GM23248 (cell line): ENCODE measurements at regions not wholly inside any gene's neighbourhood (a gene's known extent, or its start where the extent isn't known, plus 50 kb on each side); places are given as distances from the start of the nearest gene placed in this dataset.

ENCODE experiments used
- DNase-seq: peaks from one replicate; pipeline ENCODE4 v3.0.0-alpha.2; 2015
- H2AFZ ChIP-seq: fragments of 200-600 bp; sonication (generic); 2 replicates; pipeline ENCODE4 v1.6.1; 2016; ENCODE audit warnings: antibody characterized with exemption
- H3F3A ChIP-seq: fragments of 200-600 bp; sonication (generic); 2 replicates; pipeline ENCODE4 v1.6.1; 2016; ENCODE audit warnings: mild to moderate bottlenecking, antibody characterized with exemption, mixed run types; ENCODE audit not compliant: insufficient read depth
- H3K27ac ChIP-seq: fragments of 200-600 bp; sonication (generic); 2 replicates; pipeline ENCODE4 v1.5.1; 2016; ENCODE audit warnings: mild to moderate bottlenecking
- H3K27me3 ChIP-seq: fragments of 200-600 bp; sonication (generic); replicated peaks from 2 replicates; pipeline ENCODE4 v1.6.1; 2016; ENCODE audit warnings: mild to moderate bottlenecking; ENCODE audit not compliant: insufficient read depth
- H3K36me3 ChIP-seq: fragments of 200-600 bp; sonication (generic); 2 replicates; pipeline ENCODE4 v1.6.1; 2016; ENCODE audit warnings: low read depth, mild to moderate bottlenecking
- H3K4me1 ChIP-seq: fragments of 200-600 bp; sonication (generic); 2 replicates; pipeline ENCODE4 v1.6.1; 2016; ENCODE audit warnings: mild to moderate bottlenecking; ENCODE audit not compliant: insufficient read depth
- H3K4me2 ChIP-seq: fragments of 200-600 bp; sonication (generic); one replicate; pipeline ENCODE4 v1.6.1; 2016; ENCODE audit warnings: mild to moderate bottlenecking; ENCODE audit not compliant: unreplicated experiment
- H3K4me3 ChIP-seq: fragments of 200-600 bp; sonication (generic); 2 replicates; pipeline ENCODE4 v1.5.1; 2016; ENCODE audit warnings: mild to moderate bottlenecking
- H3K79me2 ChIP-seq: fragments of 200-600 bp; sonication (generic); 2 replicates; pipeline ENCODE4 v1.6.1; 2016; ENCODE audit warnings: mild to moderate bottlenecking; ENCODE audit not compliant: insufficient read depth
- H3K9ac ChIP-seq: fragments of 200-600 bp; sonication (generic); 2 replicates; pipeline ENCODE4 v1.6.1; 2016; ENCODE audit warnings: mild to moderate bottlenecking
- H3K9me2 ChIP-seq: fragments of 200-600 bp; sonication (generic); 2 replicates; pipeline ENCODE4 v1.6.1; 2016; ENCODE audit warnings: mixed run types, mild to moderate bottlenecking, moderate library complexity; ENCODE audit not compliant: insufficient read depth
- H3K9me3 ChIP-seq: fragments of 200-600 bp; sonication (generic); one replicate; pipeline ENCODE4 v1.6.1; 2017; ENCODE audit warnings: low read depth
- H4K20me1 ChIP-seq: fragments of 200-600 bp; sonication (generic); 2 replicates; pipeline ENCODE4 v1.6.0; 2016; ENCODE audit not compliant: insufficient read depth
- EZH2 ChIP-seq: fragments of 200-600 bp; sonication (generic); IDR thresholded peaks from 2 replicates; pipeline ENCODE4 v1.6.1; 2018; ENCODE audit warnings: antibody characterized with exemption, mild to moderate bottlenecking; ENCODE audit not compliant: insufficient read depth, poor library complexity, severe bottlenecking
- EZH2phosphoT487 ChIP-seq: fragments of 200-600 bp; sonication (generic); IDR thresholded peaks from 2 replicates; pipeline ENCODE4 v1.6.1; 2018; ENCODE audit warnings: antibody characterized with exemption, moderate library complexity, mild to moderate bottlenecking, low read depth; ENCODE audit not compliant: insufficient read depth
- WGBS, 2 experiments: methylation state at CpG; one replicate each; pipeline ENCODE4 v1.1.6; 2015 to 2017; ENCODE audit warnings: low lambda C conversion rate in 2 of 2, low coverage in 1 of 2; ENCODE audit errors: missing lambda C conversion rate in 2 of 2; 5-methylcytosine and 5-hydroxymethylcytosine counted together
- in situ Hi-C: fragments of 300-500 bp; cut with MboI; formaldehyde crosslinking; loops from 2 replicates; pipeline ENCODE4 v1.15.0; 2020

- 26 to 68% methylated on average over 1 of the region's 1 CpG for WGBS, 2 experiments
- H2AFZ ChIP-seq: no peak overlapping the region
Measured at GRCh38 chr18:30698571-30698970, 344.0 kb downstream of the DSC3 start.

GRCh38 chr18:30696201-30696600 lies 346.3 kb downstream of the DSC3 start:
- Histone ChIP-seq H3K27ac (no peak overlapping the region), H3F3A (no peaks in the 10 kb centered on the region), H3K9me2 (no peaks in the 10 kb centered on the region), H3K36me3 (no peaks in the 10 kb centered on the region), H3K4me1 (no peaks in the 10 kb centered on the region), H3K4me2 (no peak overlapping the region), H3K9me3 (no peaks in the 10 kb centered on the region), H3K9ac (no peak overlapping the region), H4K20me1 (no peaks in the 10 kb centered on the region), H3K4me3 (no peak overlapping the region), H3K27me3 (no peaks in the 10 kb centered on the region), H2AFZ (no peak overlapping the region), H3K79me2 (no peaks in the 10 kb centered on the region)
- TF ChIP-seq EZH2 (no peak), EZH2phosphoT487 (no peak)
- DNase-seq: no peak
- in situ Hi-C loops: no loop called here
- 59 to 61% methylated on average over 5 of the region's 5 CpGs for WGBS, 2 experiments

More at GRCh38 chr18:30698571-30698970, 344.0 kb downstream of the DSC3 start:
- TF ChIP-seq EZH2 (no peak), EZH2phosphoT487 (no peak)
- Histone ChIP-seq H3K4me2 (no peak overlapping the region), H3K36me3 (no peaks in the 10 kb centered on the region), H3K79me2 (no peaks in the 10 kb centered on the region), H3K9ac (no peak overlapping the region), H3K27me3 (no peaks in the 10 kb centered on the region), H3K9me3 (no peaks in the 10 kb centered on the region), H3F3A (no peaks in the 10 kb centered on the region), H3K4me3 (no peak overlapping the region), H3K4me1 (no peaks in the 10 kb centered on the region), H4K20me1 (no peaks in the 10 kb centered on the region), H3K9me2 (no peaks in the 10 kb centered on the region), H3K27ac (no peak overlapping the region)
- no peak for DNase-seq
- in situ Hi-C loops: no loop called here

GRCh38 chr18:30694773-30695172 lies 347.8 kb downstream of the DSC3 start:
- no peak overlapping the region for H3K9ac ChIP-seq
- 25 to 33% methylated on average over 3 of the region's 3 CpGs for WGBS, 2 experiments
- H3F3A ChIP-seq: no peaks in the 10 kb centered on the region
- DNase-seq: no peak
- no peak overlapping the region for H3K4me3 ChIP-seq
- no peak overlapping the region for H3K4me2 ChIP-seq
- in situ Hi-C loops: no loop called here
- no peaks in the 10 kb centered on the region for H3K9me3 ChIP-seq
- no peaks in the 10 kb centered on the region for H4K20me1 ChIP-seq
- H2AFZ ChIP-seq: no peak overlapping the region
- no peaks in the 10 kb centered on the region for H3K79me2 ChIP-seq
- H3K27me3 ChIP-seq: no peaks in the 10 kb centered on the region
- H3K27ac ChIP-seq: no peak overlapping the region
- no peaks in the 10 kb centered on the region for H3K9me2 ChIP-seq
- H3K4me1 ChIP-seq: no peaks in the 10 kb centered on the region
- no peaks in the 10 kb centered on the region for H3K36me3 ChIP-seq
- TF ChIP-seq EZH2: no peak
- TF ChIP-seq EZH2phosphoT487: no peak

GRCh38 chr18:30689216-30689615 lies 353.3 kb downstream of the DSC3 start:
- H2AFZ ChIP-seq: no peak overlapping the region
- H3K79me2 ChIP-seq: no peaks in the 10 kb centered on the region
- no peak for TF ChIP-seq EZH2phosphoT487
- TF ChIP-seq EZH2: no peak
- no peak for DNase-seq
- no peak overlapping the region for H3K4me3 ChIP-seq
- H4K20me1 ChIP-seq: no peaks in the 10 kb centered on the region
- WGBS, 2 experiments: 15 to 16% methylated on average over 2 of the region's 2 CpGs
- no peaks in the 10 kb centered on the region for H3K4me1 ChIP-seq
- no peaks in the 10 kb centered on the region for H3K27me3 ChIP-seq
- no peak overlapping the region for H3K9ac ChIP-seq
- no peaks in the 10 kb centered on the region for H3K36me3 ChIP-seq
- H3K27ac ChIP-seq: no peak overlapping the region
- H3K4me2 ChIP-seq: no peak overlapping the region
- H3F3A ChIP-seq: no peaks in the 10 kb centered on the region
- no peaks in the 10 kb centered on the region for H3K9me3 ChIP-seq
- in situ Hi-C loops: no loop called here
- H3K9me2 ChIP-seq: no peaks in the 10 kb centered on the region

- WGBS, 2 experiments: 5 to 7% methylated on average over 2 of the region's 2 CpGs
- H3K9me3 ChIP-seq: no peaks in the 10 kb centered on the region
- no peak overlapping the region for H3K9ac ChIP-seq
- in situ Hi-C loops: no loop called here
- H3K4me3 ChIP-seq: no peak overlapping the region
- no peak overlapping the region for H3K27ac ChIP-seq
- no peak for DNase-seq
- no peak overlapping the region for H3K4me2 ChIP-seq
- H3K4me1 ChIP-seq: no peaks in the 10 kb centered on the region
- no peak for TF ChIP-seq EZH2phosphoT487
- no peak for TF ChIP-seq EZH2
- no peaks in the 10 kb centered on the region for H3K36me3 ChIP-seq
- H2AFZ ChIP-seq: no peak overlapping the region
- no peaks in the 10 kb centered on the region for H3K9me2 ChIP-seq
- no peaks in the 10 kb centered on the region for H3F3A ChIP-seq
- H3K79me2 ChIP-seq: no peaks in the 10 kb centered on the region
- no peaks in the 10 kb centered on the region for H4K20me1 ChIP-seq
- no peaks in the 10 kb centered on the region for H3K27me3 ChIP-seq
Measured at GRCh38 chr18:30687501-30687900, 355.0 kb downstream of the DSC3 start.
